NCI-H187 (cell line): ENCODE measurements at regions not wholly inside any gene's neighbourhood (a gene's known extent, or its start where the extent isn't known, plus 50 kb on each side); places are given as distances from the start of the nearest gene placed in this dataset.

Experiments
- DNase-seq, 2 experiments: peaks; one replicate each; lab custom pipeline; 2025; lab: John Stamatoyannopoulos, UW

GRCh38 chr10:65501259-65501658 lies 1424.6 kb upstream of the LRRTM3 start:
- DNase-seq: no peak

DNA sequence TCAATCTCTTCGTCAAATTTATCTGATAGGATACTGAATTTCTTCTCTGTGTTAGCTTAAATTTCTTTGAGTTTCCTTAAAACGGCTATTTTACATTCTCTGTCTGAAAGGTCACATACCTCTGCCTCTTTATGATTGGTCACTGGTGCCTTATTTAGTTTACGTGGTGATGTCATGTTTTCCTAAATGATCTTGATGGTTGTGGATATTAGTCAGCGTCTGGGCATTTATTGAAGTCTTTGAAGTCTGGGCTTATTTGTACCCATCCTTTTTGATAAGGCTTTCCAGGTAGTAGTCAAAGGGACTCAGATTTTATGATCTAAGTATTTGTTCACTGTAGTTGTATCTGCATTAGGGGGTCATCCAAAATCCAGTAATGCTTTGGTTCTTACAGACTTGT lies 1407.5 kb upstream of the LRRTM3 start:
- DNase-seq: no peak

- no peak for DNase-seq
These were observed 1396.8 kb upstream of the LRRTM3 start for GRCh38 chr10:65528986-65529385.

GRCh38 chr10:65531545-65531944 lies 1394.3 kb upstream of the LRRTM3 start:
- DNase-seq: no peak

DNA sequence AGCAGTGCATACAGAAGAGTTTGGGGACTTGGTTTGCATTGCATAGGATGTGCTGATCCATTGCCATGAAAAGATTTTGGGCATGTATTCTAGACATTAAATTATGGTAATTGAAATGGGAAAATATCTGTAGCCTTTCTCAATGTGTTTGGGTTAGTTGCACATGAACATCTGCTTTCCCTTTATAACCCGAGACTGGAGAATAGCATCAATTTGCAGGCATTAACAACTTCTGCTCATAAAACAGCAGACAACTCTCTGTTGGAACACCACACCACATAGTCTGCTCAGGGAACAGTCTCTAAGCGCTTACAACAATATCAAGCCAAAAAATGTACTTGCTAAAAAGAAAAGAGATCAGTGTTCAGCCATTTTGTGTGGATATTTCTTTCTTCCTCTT lies 1391.1 kb upstream of the LRRTM3 start:
- no peak for DNase-seq

DNA sequence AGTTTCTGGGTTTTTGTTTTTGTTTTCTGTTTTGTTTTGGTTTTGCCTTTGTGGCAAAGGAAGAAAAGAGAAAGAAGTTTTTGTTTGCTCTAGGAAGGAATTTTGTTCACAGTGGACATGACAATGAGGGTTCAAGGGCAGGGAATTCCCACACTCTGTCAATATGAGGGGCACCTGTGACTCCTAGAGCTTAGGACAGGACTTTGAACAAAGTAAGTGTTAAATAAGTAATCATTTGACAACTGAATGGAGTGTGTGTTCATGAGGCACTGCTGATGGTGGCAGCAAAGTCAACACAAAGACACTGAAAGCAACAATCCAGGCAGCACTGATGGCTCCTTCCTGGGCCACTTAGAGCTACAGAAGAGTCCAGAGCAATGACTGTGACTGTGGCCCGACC lies 1381.1 kb upstream of the LRRTM3 start:
- DNase-seq: no peak

DNA sequence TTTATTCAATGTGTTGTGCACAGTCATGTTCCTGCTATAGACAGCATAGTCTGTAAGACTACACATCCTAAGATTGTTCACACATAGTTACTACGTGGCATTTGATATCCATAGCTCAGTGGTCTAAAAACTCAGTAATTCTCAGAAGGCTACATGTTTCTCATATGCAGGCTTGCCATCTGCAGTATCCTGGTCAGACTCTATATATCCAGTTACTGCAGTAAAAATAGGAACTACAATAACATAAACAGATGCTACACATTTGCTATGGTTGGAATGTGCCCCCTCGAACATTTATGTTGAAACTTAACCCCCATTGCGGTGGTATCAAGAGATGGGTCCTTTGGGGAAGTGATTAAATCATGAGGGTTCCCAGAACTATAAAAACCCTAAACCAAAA lies 1377.8 kb upstream of the LRRTM3 start:
- no peak for DNase-seq

GRCh38 chr10:65550761-65551160 lies 1375.1 kb upstream of the LRRTM3 start:
- no peak for DNase-seq

GRCh38 chr10:65555192-65555591 lies 1370.6 kb upstream of the LRRTM3 start:
- DNase-seq: no peak

DNA sequence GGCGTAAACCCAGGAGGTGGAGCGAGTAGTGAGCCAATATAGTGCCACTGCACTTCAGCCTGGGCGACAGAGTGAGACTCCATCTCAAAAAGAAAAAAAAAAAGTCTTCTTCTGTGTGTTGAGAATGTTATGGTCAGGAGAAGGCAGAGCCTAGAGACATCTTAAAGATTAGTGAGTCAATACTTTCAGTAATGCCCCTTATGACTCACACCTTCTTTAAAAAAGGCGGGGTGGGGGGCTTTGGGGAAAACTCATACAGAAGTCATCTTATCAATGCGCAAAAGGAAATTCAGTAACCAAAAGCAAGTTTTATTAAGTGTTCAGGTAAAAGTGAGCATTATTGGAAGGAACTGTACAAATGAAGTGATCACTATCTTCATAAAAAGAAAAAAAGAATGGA lies 1369.8 kb upstream of the LRRTM3 start:
- DNase-seq: no peak

DNA sequence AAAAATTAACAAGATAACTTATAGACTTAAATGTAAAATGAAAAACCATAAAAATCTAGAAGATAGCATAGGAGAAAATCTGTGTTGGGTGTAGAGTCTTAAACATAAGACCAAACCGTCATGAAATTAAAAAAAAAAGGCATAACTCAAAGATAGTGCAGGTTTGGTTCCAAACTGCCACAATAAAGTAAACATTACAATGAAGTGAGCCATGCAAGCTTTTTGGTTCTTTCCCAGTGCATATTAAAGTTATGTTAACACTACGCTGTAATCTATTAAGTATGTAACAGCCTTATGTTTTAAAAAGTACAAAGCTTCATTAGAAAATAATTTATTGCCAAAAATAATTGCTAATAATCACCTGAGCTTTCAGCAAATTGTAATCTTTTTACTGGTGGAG lies 1366.5 kb upstream of the LRRTM3 start:
- no peak for DNase-seq

GRCh38 chr10:65565246-65565645 lies 1360.6 kb upstream of the LRRTM3 start:
- DNase-seq: no peak

- no peak for DNase-seq
These were observed 1358.9 kb upstream of the LRRTM3 start for GRCh38 chr10:65566906-65567305.

GRCh38 chr10:65570143-65571010 lies 1355.5 kb upstream of the LRRTM3 start:
- DNase-seq: no peak

- DNase-seq: no peak
These were observed 1354.7 kb upstream of the LRRTM3 start for GRCh38 chr10:65571011-65571570.

DNA sequence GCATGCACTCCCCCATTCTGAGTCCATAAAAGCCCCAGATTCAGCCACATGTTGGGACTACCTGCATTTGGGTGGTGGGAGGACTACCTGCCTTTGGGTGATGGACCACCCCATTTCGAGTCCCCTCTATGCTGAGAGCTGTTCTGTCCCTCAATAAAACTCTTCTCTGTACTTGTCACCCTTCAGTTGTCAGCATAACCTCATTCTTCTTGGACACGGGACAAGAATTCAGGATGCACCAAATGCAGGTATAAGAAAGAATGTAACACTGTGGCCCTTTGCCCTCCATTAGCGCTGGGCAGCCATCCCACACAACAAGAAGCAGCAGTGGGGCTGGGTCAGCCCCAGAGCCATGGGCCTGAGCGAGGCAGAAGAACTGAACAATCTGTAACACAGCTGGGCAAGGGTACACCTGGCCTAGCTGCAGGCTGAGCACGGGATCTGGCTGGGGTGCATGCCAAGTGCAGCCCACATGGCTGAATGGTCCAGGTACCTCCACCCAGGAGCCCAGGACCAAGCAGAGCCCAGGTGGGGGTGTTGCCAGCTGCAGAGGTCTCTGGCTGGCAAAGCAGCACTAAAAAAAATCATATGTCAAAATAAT lies 1344.3 kb upstream of the LRRTM3 start:
- DNase-seq: no peak

DNA sequence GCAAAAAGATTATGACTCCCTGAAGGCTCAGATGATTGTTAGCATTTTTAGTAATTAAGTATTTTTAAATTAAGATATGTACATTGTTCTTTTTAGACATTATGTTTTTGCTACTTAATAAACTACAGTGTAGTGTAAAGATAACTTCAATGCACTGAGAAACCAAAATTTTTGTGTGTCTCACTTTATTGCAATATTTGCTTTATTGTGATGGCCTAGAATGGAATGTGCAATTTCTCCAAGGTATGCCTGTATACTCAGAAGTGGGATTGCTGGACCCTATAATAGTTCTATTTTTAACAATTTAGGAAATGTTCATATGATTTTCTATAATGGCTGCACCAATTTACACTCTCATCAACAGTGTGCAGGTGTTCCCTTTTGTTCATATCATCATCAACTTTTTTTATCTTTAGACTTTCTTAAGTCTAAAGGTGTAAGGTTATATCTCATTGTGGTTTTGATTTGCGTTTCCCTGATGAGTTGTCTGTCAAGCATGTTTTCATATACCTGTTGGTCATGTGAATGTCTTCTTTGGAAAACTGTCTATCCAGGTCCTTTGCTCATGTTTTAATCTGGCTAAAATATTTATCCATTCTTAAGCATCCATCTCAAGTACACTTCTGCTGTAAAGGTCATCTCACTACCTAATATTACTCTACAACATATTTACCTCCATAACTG lies 1323.5 kb upstream of the LRRTM3 start:
- DNase-seq: no peak

DNA sequence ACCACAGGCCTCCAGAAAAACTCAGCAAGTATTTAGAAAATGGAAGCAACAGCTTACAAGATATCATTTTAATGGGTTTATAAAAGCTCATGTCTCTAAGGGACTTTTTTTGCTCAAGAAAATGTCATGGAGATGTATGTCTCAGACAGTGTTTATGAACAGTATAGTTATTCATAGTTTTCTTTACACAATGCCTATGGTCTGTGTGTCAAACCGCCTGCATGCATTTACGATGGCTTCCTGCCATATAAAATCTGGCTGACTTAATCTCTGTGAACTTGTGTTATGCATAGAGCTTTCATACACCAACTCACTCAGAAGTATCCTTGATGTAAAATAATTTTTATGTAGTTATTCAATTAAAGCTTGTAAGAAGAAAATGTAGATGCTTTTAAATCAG lies 1314.2 kb upstream of the LRRTM3 start:
- DNase-seq: no peak

- no peak for DNase-seq
These were observed 1310.8 kb upstream of the LRRTM3 start for GRCh38 chr10:65614956-65615565.

DNA sequence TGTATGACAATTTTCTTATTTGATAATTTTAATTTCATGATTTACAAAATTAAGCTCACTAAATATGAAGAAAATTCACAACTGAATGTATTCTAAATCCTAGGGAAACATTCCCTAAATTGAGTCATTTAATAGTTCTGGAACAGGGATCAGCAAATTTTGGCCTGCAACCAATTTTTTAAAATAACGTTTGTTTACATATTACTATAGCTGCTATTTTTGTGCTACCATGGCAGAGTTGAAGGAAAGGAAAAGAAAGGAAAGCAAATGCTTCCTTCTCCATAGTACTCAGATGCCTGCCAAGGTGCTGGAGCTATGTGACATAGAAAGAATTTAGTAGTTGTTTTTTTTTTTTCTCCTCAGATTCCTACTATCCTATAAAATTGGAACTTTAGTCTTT lies 1307.7 kb upstream of the LRRTM3 start:
- DNase-seq: no peak

- DNase-seq: no peak
These were observed 1305.3 kb upstream of the LRRTM3 start for GRCh38 chr10:65620404-65621048.

DNA sequence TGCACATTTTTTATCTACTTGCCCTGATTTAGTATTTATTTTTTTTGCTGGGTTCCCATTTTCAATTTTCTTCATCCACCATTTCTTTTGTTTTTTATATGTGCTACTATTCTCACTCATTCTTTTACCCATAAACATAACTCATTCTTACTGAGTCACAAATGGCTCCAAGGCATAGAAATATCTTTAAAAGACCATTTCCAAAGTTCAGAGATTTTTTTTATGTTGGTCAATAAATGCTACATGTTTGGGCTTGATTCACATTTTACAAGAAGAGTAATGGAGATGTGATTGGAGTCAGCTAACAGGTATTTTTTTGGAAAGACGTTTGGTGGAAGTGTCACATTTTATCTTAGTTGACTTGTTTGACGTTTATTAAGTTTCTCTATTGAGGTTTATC lies 1303.2 kb upstream of the LRRTM3 start:
- DNase-seq: no peak
